Esophagus squamous epithelium (tissue), 5 donors: ENCODE measurements at regions not wholly inside any gene's neighbourhood (a gene's known extent, or its start where the extent isn't known, plus 50 kb on each side); places are given as distances from the start of the nearest gene placed in this dataset.

ENCODE experiments used
- DNase-seq: peaks from one replicate; lab custom pipeline; 2025; lab: John Stamatoyannopoulos, UW
- H3K27ac ChIP-seq, 4 donors: fragments of 200-600 bp; sonication (generic); one replicate each; pipeline ENCODE4 v1.5.1; 2016 to 2019; ENCODE audit warnings: mild to moderate bottlenecking in 1 of 4
- H3K27me3 ChIP-seq, 4 donors: fragments of 200-600 bp; sonication (generic); 1 replicate in 3 of 4; 2 replicates in 1 of 4; pipeline versions ENCODE4 v1.5.1 to v1.6.0; 2017 to 2021; ENCODE audit warnings: antibody characterized with exemption in 1 of 4
- H3K36me3 ChIP-seq, 3 donors: fragments of 200-600 bp; sonication (generic); one replicate each; pipeline ENCODE4 v1.5.1; 2016 to 2019
- H3K4me1 ChIP-seq, 3 donors: fragments of 200-600 bp; sonication (generic); one replicate each; pipeline ENCODE4 v1.5.1; 2017 to 2019
- H3K4me3 ChIP-seq, 4 donors: fragments of 200-600 bp; sonication (generic); 1 replicate in 3 of 4; 2 replicates in 1 of 4; pipeline ENCODE4 v1.5.1; 2016 to 2019; ENCODE audit warnings: mild to moderate bottlenecking in 2 of 4, moderate library complexity in 1 of 4
- H3K9me3 ChIP-seq, 3 donors: fragments of 200-600 bp; sonication (generic); one replicate each; pipeline ENCODE4 v1.5.1; 2016 to 2019
- CTCF ChIP-seq, 6 experiments: fragments of 450-650 bp in 4 of 6; fragments of 200-600 bp in 2 of 6; sonication (generic) in 2 of 6; IDR thresholded peaks; one replicate each; pipeline ENCODE4 v1.5.1; 2016 to 2019; ENCODE audit warnings: antibody characterized with exemption in 6 of 6, mild to moderate bottlenecking in 4 of 6, moderate library complexity in 4 of 6
- POLR2A ChIP-seq, 4 donors: fragments of 450-650 bp; IDR thresholded peaks; one replicate each; pipeline ENCODE4 v1.6.1; 2017; ENCODE audit warnings: antibody characterized with exemption in 4 of 4, mild to moderate bottlenecking in 4 of 4, moderate library complexity in 3 of 4
- WGBS, 2 donors: methylation state at CpG; one replicate each; pipeline ENCODE4 v1.1.5; 2018; 5-methylcytosine and 5-hydroxymethylcytosine counted together
- intact Hi-C: fragments of 100-400 bp; cut with DNase I; formaldehyde crosslinking; loops from one replicate; pipeline ENCODE4 v1.15.0; 2022
- donor health status: DM: yes; HTN: yes; CAD: no.

- no peaks in the 10 kb centered on the region for H3K36me3 ChIP-seq
- TF ChIP-seq CTCF (IDR thresholded peaks at IDR 0.05) (peak; percentile 48 to 65 (median 58)), POLR2A (IDR thresholded peaks at IDR 0.05) (no peak)
- no peak overlapping the region for H3K27ac ChIP-seq
- H3K4me3 ChIP-seq = no peak overlapping the region
- H3K9me3 ChIP-seq = no peaks in the 10 kb centered on the region
- 50 to 65% methylated on average over 16 to 20 of the region's 22 CpGs for WGBS, 2 donors
- peaks cover 0 to 58% (median 0%) of the 10 kb centered on the region in 4 donors for H3K27me3 ChIP-seq
- peaks cover 0 to 5% (median 0%) of the 10 kb centered on the region in 3 donors for H3K4me1 ChIP-seq
- intact Hi-C loops = no loop called here
- no peak for DNase-seq
These were observed 84.5 kb downstream of the ISX start for GRCh38 chr22:35150183-35151107.

GRCh38 chr22:35152316-35152715, 86.4 kb downstream of the ISX start:
- Histone ChIP-seq H3K27ac (no peak overlapping the region), H3K4me1 (peaks cover 0 to 5% (median 0%) of the 10 kb centered on the region in 3 donors), H3K27me3 (peaks cover 0 to 69% (median 0%) of the 10 kb centered on the region in 4 donors), H3K9me3 (no peaks in the 10 kb centered on the region), H3K4me3 (no peak overlapping the region), H3K36me3 (no peaks in the 10 kb centered on the region)
- 51 to 75% methylated on average over 8 of the region's 8 CpGs for WGBS, 2 donors
- intact Hi-C loops = no loop called here
- TF ChIP-seq CTCF (IDR thresholded peaks at IDR 0.05) (no peak), POLR2A (IDR thresholded peaks at IDR 0.05) (no peak)
- no peak for DNase-seq

GRCh38 chr22:35154937-35155387, 89.0 kb downstream of the ISX start:
- TF ChIP-seq POLR2A (IDR thresholded peaks at IDR 0.05) (no peak), CTCF (IDR thresholded peaks at IDR 0.05) (peak in 5 of 6 experiments; percentile 45 to 59 (median 57))
- intact Hi-C loops = no loop called here
- H3K36me3 ChIP-seq = no peaks in the 10 kb centered on the region
- 12 to 22% methylated on average over 10 of the region's 10 CpGs for WGBS, 2 donors
- no peaks in the 10 kb centered on the region for H3K9me3 ChIP-seq
- H3K4me3 ChIP-seq = no peak overlapping the region
- H3K27me3 ChIP-seq = peaks cover 0 to 85% (median 0%) of the 10 kb centered on the region in 4 donors
- peaks cover 0 to 5% (median 0%) of the 10 kb centered on the region in 3 donors for H3K4me1 ChIP-seq
- no peak overlapping the region for H3K27ac ChIP-seq
- DNase-seq = no peak

- Histone ChIP-seq H3K27ac (no peak overlapping the region), H3K36me3 (no peaks in the 10 kb centered on the region), H3K4me3 (no peak overlapping the region), H3K27me3 (peaks cover 0 to 83% (median 0%) of the 10 kb centered on the region in 4 donors), H3K4me1 (peaks cover 0 to 2% (median 0%) of the 10 kb centered on the region in 3 donors), H3K9me3 (no peaks in the 10 kb centered on the region)
- intact Hi-C loops = no loop called here
- WGBS, 2 donors = 54 to 58% methylated on average over 7 of the region's 7 CpGs
- no peak for DNase-seq
- TF ChIP-seq CTCF (IDR thresholded peaks at IDR 0.05) = no peak
- no peak for TF ChIP-seq POLR2A (IDR thresholded peaks at IDR 0.05)
These were observed 89.6 kb downstream of the ISX start for GRCh38 chr22:35155403-35156025.

- H3K36me3 ChIP-seq = no peaks in the 10 kb centered on the region
- no peak for DNase-seq
- no peaks in the 10 kb centered on the region for H3K9me3 ChIP-seq
- H3K4me3 ChIP-seq = no peak overlapping the region
- intact Hi-C loops = no loop called here
- H3K27ac ChIP-seq = no peak overlapping the region
- H3K4me1 ChIP-seq = no peaks in the 10 kb centered on the region
- whole genome bisulfite sequencing, 2 donors = 19 to 57% methylated on average over 1 to 3 of the region's 3 CpGs
- peaks cover 0 to 76% (median 0%) of the 10 kb centered on the region in 4 donors for H3K27me3 ChIP-seq
- TF ChIP-seq POLR2A (IDR thresholded peaks at IDR 0.05) = no peak
- TF ChIP-seq CTCF (IDR thresholded peaks at IDR 0.05) = no peak
These were observed 91.0 kb downstream of the ISX start for GRCh38 chr22:35156945-35157344.
